Lower lobe of right lung (tissue), 2 donors: ENCODE measurements at regions not wholly inside any gene's neighbourhood (a gene's known extent, or its start where the extent isn't known, plus 50 kb on each side); places are given as distances from the start of the nearest gene placed in this dataset.

Source experiments
- ATAC-seq, 2 donors: fragments of 200-7000 bp; cut with Tn5 transposase; one replicate each; pipeline ENCODE4 v1.9.1; 2020 to 2022; ENCODE audit warnings: mild to moderate bottlenecking in 2 of 2, moderate library complexity in 2 of 2
- DNase-seq: peaks from one replicate; pipeline ENCODE4 v3.0.0-alpha.2; 2020
- H3K27ac ChIP-seq: fragments of 200-600 bp; one replicate; pipeline ENCODE4 v1.8.0; 2022
- H3K27me3 ChIP-seq: fragments of 200-600 bp; one replicate; pipeline ENCODE4 v1.8.0; 2022; ENCODE audit warnings: low read depth
- H3K36me3 ChIP-seq: fragments of 200-600 bp; one replicate; pipeline ENCODE4 v1.8.0; 2022; ENCODE audit warnings: mild to moderate bottlenecking
- H3K4me1 ChIP-seq: fragments of 200-600 bp; one replicate; pipeline ENCODE4 v1.8.0; 2022
- H3K4me3 ChIP-seq: fragments of 200-600 bp; one replicate; pipeline ENCODE4 v1.8.0; 2022; ENCODE audit warnings: mild to moderate bottlenecking
- H3K9me3 ChIP-seq: fragments of 200-600 bp; one replicate; pipeline ENCODE4 v1.8.0; 2022
- CTCF ChIP-seq: fragments of 200-600 bp; IDR thresholded peaks from one replicate; pipeline ENCODE4 v1.8.0; 2022; ENCODE audit warnings: antibody characterized with exemption, mild to moderate bottlenecking
- intact Hi-C: fragments of 100-400 bp; cut with DNase I; formaldehyde crosslinking; loops from one replicate; pipeline ENCODE4 v1.11.0; 2022
- donor health status: DM: no; HTN: yes; CAD: no; lungs with severe emphysema.

GRCh38 chr4:122555216-122555615, 65.7 kb downstream of the IL21 start:
- no peaks in the 10 kb centered on the region for H3K4me1 ChIP-seq
- DNase-seq: no peak
- no peak overlapping the region for H3K4me3 ChIP-seq
- no peak for TF ChIP-seq CTCF
- no peaks in the 10 kb centered on the region for H3K27me3 ChIP-seq
- no peaks in the 10 kb centered on the region for H3K36me3 ChIP-seq
- H3K27ac ChIP-seq: no peak overlapping the region
- ATAC-seq: no peak
- no peaks in the 10 kb centered on the region for H3K9me3 ChIP-seq
- intact Hi-C loops: no loop called here

GRCh38 chr4:122553432-122553831, 67.4 kb downstream of the IL21 start:
- intact Hi-C loops: no loop called here
- no peak for ATAC-seq

GRCh38 chr4:122552898-122553297, 68.0 kb downstream of the IL21 start:
- DNase-seq (no peak), ATAC-seq (no peak)
- intact Hi-C loops: no loop called here

More at GRCh38 chr4:122553432-122553831, 67.4 kb downstream of the IL21 start:
- no peak for TF ChIP-seq CTCF
- no peak for DNase-seq
- Histone ChIP-seq H3K9me3 (no peaks in the 10 kb centered on the region), H3K27me3 (no peaks in the 10 kb centered on the region), H3K4me1 (no peaks in the 10 kb centered on the region), H3K36me3 (no peaks in the 10 kb centered on the region), H3K27ac (no peak overlapping the region), H3K4me3 (no peak overlapping the region)

GRCh38 chr4:122548886-122549630, 71.8 kb downstream of the IL21 start:
- no peaks in the 10 kb centered on the region for H3K4me1 ChIP-seq
- no peak overlapping the region for H3K27ac ChIP-seq
- no peaks in the 10 kb centered on the region for H3K9me3 ChIP-seq
- no peaks in the 10 kb centered on the region for H3K27me3 ChIP-seq
- no peak for ATAC-seq
- no peaks in the 10 kb centered on the region for H3K36me3 ChIP-seq
- DNase-seq: no peak
- TF ChIP-seq CTCF: no peak
- intact Hi-C loops: no loop called here
- H3K4me3 ChIP-seq: no peak overlapping the region

More at GRCh38 chr4:122552898-122553297, 68.0 kb downstream of the IL21 start:
- Histone ChIP-seq H3K9me3 (no peaks in the 10 kb centered on the region), H3K4me1 (no peaks in the 10 kb centered on the region), H3K27ac (no peak overlapping the region), H3K4me3 (no peak overlapping the region), H3K36me3 (no peaks in the 10 kb centered on the region), H3K27me3 (no peaks in the 10 kb centered on the region)
- no peak for TF ChIP-seq CTCF

GRCh38 chr4:122548452-122548851, 72.4 kb downstream of the IL21 start:
- intact Hi-C loops: no loop called here
- no peaks in the 10 kb centered on the region for H3K4me1 ChIP-seq
- TF ChIP-seq CTCF: no peak

More at GRCh38 chr4:122548452-122548851, 72.4 kb downstream of the IL21 start:
- DNase-seq: no peak
- Histone ChIP-seq H3K36me3 (no peaks in the 10 kb centered on the region), H3K9me3 (no peaks in the 10 kb centered on the region), H3K4me3 (no peak overlapping the region), H3K27ac (no peak overlapping the region), H3K27me3 (no peaks in the 10 kb centered on the region)
- ATAC-seq: peak; percentile 21 to 25
